H9 (cell line): ENCODE measurements at regions not wholly inside any gene's neighbourhood (a gene's known extent, or its start where the extent isn't known, plus 50 kb on each side); places are given as distances from the start of the nearest gene placed in this dataset.

ENCODE experiments used
- DNase-seq: peaks from one replicate; pipeline ENCODE4 v3.0.0-alpha.2; 2017
- H2AFZ ChIP-seq: one replicate; pipeline ENCODE4 v1.6.1; 2013; ENCODE audit warnings: mild to moderate bottlenecking, low read length, control low read depth, moderate library complexity
- H2AK5ac ChIP-seq: 2 replicates; pipeline ENCODE4 v1.6.1; 2013; ENCODE audit warnings: low read length, control low read depth, mixed read lengths; ENCODE audit not compliant: insufficient read length
- H2BK120ac ChIP-seq: one replicate; pipeline ENCODE4 v1.6.1; 2013; ENCODE audit warnings: low read depth, mild to moderate bottlenecking, low read length, control low read depth, inconsistent platforms; ENCODE audit not compliant: poor library complexity, severe bottlenecking
- H2BK12ac ChIP-seq: 2 replicates; pipeline ENCODE4 v1.6.1; 2013; ENCODE audit warnings: low read length, control low read depth, mixed read lengths, low read depth; ENCODE audit not compliant: insufficient read length
- H2BK15ac ChIP-seq: 2 replicates; pipeline ENCODE4 v1.6.1; 2013; ENCODE audit warnings: low read depth, low read length, control low read depth
- H2BK20ac ChIP-seq: one replicate; pipeline ENCODE4 v1.6.1; 2013; ENCODE audit warnings: low read depth, mild to moderate bottlenecking, low read length, control low read depth, inconsistent platforms; ENCODE audit not compliant: poor library complexity, severe bottlenecking
- H2BK5ac ChIP-seq: 2 replicates; pipeline ENCODE4 v1.6.1; 2013; ENCODE audit warnings: low read length, control low read depth, mixed read lengths; ENCODE audit not compliant: insufficient read length
- H3K14ac ChIP-seq: 2 replicates; pipeline ENCODE4 v1.6.1; 2013; ENCODE audit warnings: low read length, control low read depth; ENCODE audit not compliant: insufficient read depth
- H3K18ac ChIP-seq: 2 replicates; pipeline ENCODE4 v1.6.1; 2013; ENCODE audit warnings: low read depth, mild to moderate bottlenecking, mixed read lengths, low read length, control low read depth; ENCODE audit not compliant: insufficient read length
- H3K23ac ChIP-seq: 2 replicates; pipeline ENCODE4 v1.6.1; 2013; ENCODE audit warnings: low read length, control low read depth, mixed read lengths, low read depth; ENCODE audit not compliant: insufficient read length
- H3K23me2 ChIP-seq: 2 replicates; pipeline ENCODE4 v1.6.1; 2013; ENCODE audit warnings: low read depth, mild to moderate bottlenecking, mixed read lengths, low read length, control low read depth; ENCODE audit not compliant: insufficient read length, poor library complexity, severe bottlenecking
- H3K27ac ChIP-seq: 2 replicates; pipeline ENCODE4 v1.5.1; 2013; ENCODE audit warnings: low read length, control low read depth, mixed read lengths, low read depth; ENCODE audit not compliant: insufficient read length
- H3K27me3 ChIP-seq: 2 replicates; pipeline ENCODE4 v1.6.1; 2013; ENCODE audit warnings: low read length, control low read depth, inconsistent platforms; ENCODE audit not compliant: insufficient read depth
- H3K4ac ChIP-seq: 2 replicates; pipeline ENCODE4 v1.6.1; 2013; ENCODE audit warnings: low read depth, mild to moderate bottlenecking, control low read depth, inconsistent platforms, low read length, moderate library complexity
- H3K4me1 ChIP-seq: 2 replicates; pipeline ENCODE4 v1.6.1; 2013; ENCODE audit warnings: low read length, control low read depth, inconsistent platforms; ENCODE audit not compliant: insufficient read depth
- H3K4me2 ChIP-seq: 2 replicates; pipeline ENCODE4 v1.6.1; 2013; ENCODE audit warnings: low read length, control low read depth, mixed read lengths; ENCODE audit not compliant: insufficient read length, insufficient read depth
- H3K56ac ChIP-seq: 2 replicates; pipeline ENCODE4 v1.6.1; 2013; ENCODE audit warnings: low read depth, mild to moderate bottlenecking, mixed read lengths, low read length, control low read depth; ENCODE audit not compliant: insufficient read length
- H3K79me1 ChIP-seq: 2 replicates; pipeline ENCODE4 v1.6.1; 2013; ENCODE audit warnings: low read depth, mild to moderate bottlenecking, moderate library complexity, low read length, control low read depth, inconsistent platforms; ENCODE audit not compliant: insufficient read depth, poor library complexity, severe bottlenecking
- H3K79me2 ChIP-seq: 2 replicates; pipeline ENCODE4 v1.6.1; 2013; ENCODE audit warnings: low read length, control low read depth, inconsistent platforms; ENCODE audit not compliant: insufficient read depth
- H3K9ac ChIP-seq: 2 replicates; pipeline ENCODE4 v1.6.1; 2013; ENCODE audit warnings: low read length, control low read depth, mixed read lengths; ENCODE audit not compliant: insufficient read length; ENCODE audit errors: extremely low read depth
- H3K9me3 ChIP-seq: one replicate; pipeline ENCODE4 v1.6.1; 2013; ENCODE audit warnings: low read depth, low read length, inconsistent platforms; ENCODE audit not compliant: control insufficient read depth
- H3T11ph ChIP-seq: one replicate; pipeline ENCODE4 v1.6.1; 2013; ENCODE audit warnings: mild to moderate bottlenecking, low read length, control low read depth, inconsistent platforms
- H4K20me1 ChIP-seq: one replicate; pipeline ENCODE4 v1.6.1; 2013; ENCODE audit not compliant: control insufficient read depth, insufficient read length, insufficient read depth
- H4K5ac ChIP-seq: 2 replicates; pipeline ENCODE4 v1.6.1; 2013; ENCODE audit warnings: low read depth, mild to moderate bottlenecking, mixed read lengths, low read length, control low read depth; ENCODE audit not compliant: insufficient read length
- H4K8ac ChIP-seq: replicated peaks from 2 replicates; pipeline ENCODE4 v1.6.1; 2013; ENCODE audit warnings: low read length, control low read depth, mixed read lengths, low read depth; ENCODE audit not compliant: insufficient read length
- H4K91ac ChIP-seq: 2 replicates; pipeline ENCODE4 v1.6.1; 2013; ENCODE audit warnings: low read depth, mild to moderate bottlenecking, moderate library complexity, mixed read lengths, low read length, control low read depth; ENCODE audit not compliant: insufficient read length
- H3K27ac Mint-ChIP-seq, 3 experiments: 2 replicates in 2 of 3; 3 replicates in 1 of 3; pipeline ENCODE4 v1.8.0; 2020 to 2021; ENCODE audit warnings: mixed read lengths in 3 of 3, mild to moderate bottlenecking in 1 of 3, moderate library complexity in 1 of 3
- H3K27me3 Mint-ChIP-seq: 2 replicates; pipeline ENCODE4 v1.8.0; 2021; ENCODE audit warnings: low read depth, mild to moderate bottlenecking, moderate library complexity, mixed read lengths
- H3K36me3 Mint-ChIP-seq, 3 experiments: 2 replicates in 2 of 3; 3 replicates in 1 of 3; pipeline ENCODE4 v1.8.0; 2020 to 2021; ENCODE audit warnings: low read depth in 3 of 3, mixed read lengths in 3 of 3; ENCODE audit not compliant: insufficient read depth in 1 of 3
- H3K4me1 Mint-ChIP-seq, 2 experiments: 2 replicates each; pipeline ENCODE4 v1.8.0; 2020; ENCODE audit warnings: mixed read lengths in 2 of 2
- H3K4me3 Mint-ChIP-seq, 2 experiments: 2 replicates in 1 of 2; 3 replicates in 1 of 2; pipeline ENCODE4 v1.8.0; 2020 to 2021; ENCODE audit warnings: mild to moderate bottlenecking in 2 of 2, mixed read lengths in 2 of 2, moderate library complexity in 1 of 2
- H3K9me3 Mint-ChIP-seq, 2 experiments: 2 replicates in 1 of 2; 3 replicates in 1 of 2; pipeline ENCODE4 v1.8.0; 2020; ENCODE audit warnings: mild to moderate bottlenecking in 2 of 2, mixed read lengths in 2 of 2, moderate library complexity in 1 of 2
- CTCF ChIP-seq: fragments of 200-600 bp; sonication (generic); conservative IDR thresholded peaks from 3 replicates; pipeline ENCODE4 v1.8.0; 2021; ENCODE audit warnings: antibody characterized with exemption, mild to moderate bottlenecking
- WGBS: extraction: QIAGEN DNeasy Blood & Tissue Kit; methylation state at CpG from one replicate; pipeline ENCODE4 v1.1.7; 2013; ENCODE audit warnings: missing lambda C conversion rate, low lambda C conversion rate, mixed read lengths; ENCODE audit not compliant: insufficient read length; ENCODE audit errors: extremely low coverage; 5-methylcytosine and 5-hydroxymethylcytosine counted together

DNA sequence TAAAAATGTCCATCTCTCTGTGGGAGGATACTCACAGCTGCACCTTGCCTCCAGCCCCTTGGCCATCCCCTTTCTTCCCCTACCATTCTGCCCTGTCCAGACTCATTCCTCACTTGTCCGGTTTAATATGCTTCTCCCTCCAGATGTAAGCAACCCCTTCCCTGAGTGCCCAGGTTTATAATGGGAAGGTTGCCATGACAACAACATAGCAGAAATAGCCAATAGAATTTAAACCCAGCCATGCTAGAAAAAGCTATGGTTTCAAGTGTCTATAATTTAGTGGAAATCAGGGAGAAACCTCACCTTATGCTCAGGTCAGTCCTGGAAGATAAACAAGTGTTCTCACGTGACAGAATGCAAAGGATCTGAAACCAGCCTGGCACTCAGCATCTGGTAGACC is 196.0 kb upstream of the FZD8 start:
- Histone ChIP-seq H3K79me1 (no peaks in the 10 kb centered on the region), H3K4me1 (no peaks in the 10 kb centered on the region)
- H3K4me3 Mint-ChIP-seq = no peak overlapping the region

More for the DNA sequence above, 196.0 kb upstream of the FZD8 start:
- H3T11ph ChIP-seq = no peak overlapping the region
- H3K23me2 ChIP-seq = no peaks in the 10 kb centered on the region
- no peak overlapping the region for H2BK15ac ChIP-seq
- no CpG with 5 or more reads among the region's 2 CpGs for WGBS
- H4K5ac ChIP-seq = no peak overlapping the region
- no peak overlapping the region for H4K91ac ChIP-seq
- H2AK5ac ChIP-seq = no peak overlapping the region
- no peak overlapping the region for H2BK12ac ChIP-seq
- H3K18ac ChIP-seq = no peak overlapping the region
- H3K27me3 ChIP-seq = no peaks in the 10 kb centered on the region
- H3K27ac ChIP-seq = no peak overlapping the region
- H3K4ac ChIP-seq = no peak overlapping the region
- no peak overlapping the region for H3K56ac ChIP-seq
- Mint-ChIP-seq H3K9me3 (peaks cover 10 to 26% of the 10 kb centered on the region in 2 experiments), H3K27me3 (peaks cover 2% of the 10 kb centered on the region; the same call in 1 of the 2 replicates), H3K27ac (no peak overlapping the region), H3K4me1 (peaks cover 10 to 11% of the 10 kb centered on the region in 2 experiments), H3K36me3 (peaks cover 3 to 12% (median 5%) of the 10 kb centered on the region in 3 experiments; a peak in 5 of 7 replicates)
- no peaks in the 10 kb centered on the region for H3K79me2 ChIP-seq
- H2BK5ac ChIP-seq = no peak overlapping the region
- no peak for TF ChIP-seq CTCF
- H2AFZ ChIP-seq = no peak overlapping the region
- DNase-seq = no peak
- no peak overlapping the region for H3K14ac ChIP-seq
- H4K20me1 ChIP-seq = no peaks in the 10 kb centered on the region
- no peak overlapping the region for H4K8ac ChIP-seq
- H2BK20ac ChIP-seq = no peak overlapping the region
- H2BK120ac ChIP-seq = no peak overlapping the region
- no peak overlapping the region for H3K9ac ChIP-seq
- H3K23ac ChIP-seq = no peak overlapping the region
- no peaks in the 10 kb centered on the region for H3K9me3 ChIP-seq
- no peak overlapping the region for H3K4me2 ChIP-seq
